Brain microvascular endothelial cell (primary cell): ENCODE measurements at regions not wholly inside any gene's neighbourhood (a gene's known extent, or its start where the extent isn't known, plus 50 kb on each side); places are given as distances from the start of the nearest gene placed in this dataset.

Source experiments
- DNase-seq: peaks from one replicate; pipeline ENCODE4 v3.0.0-alpha.2; 2020
- H3K27ac ChIP-seq: fragments of 250-450 bp; sonication (Bioruptor Pico); 2 replicates; pipeline ENCODE4 v1.5.1; 2020; ENCODE audit warnings: mild to moderate bottlenecking, moderate library complexity
- H3K27me3 ChIP-seq: fragments of 250-450 bp; sonication (Bioruptor Pico); replicated peaks from 2 replicates; pipeline ENCODE4 v1.5.1; 2020; ENCODE audit warnings: mild to moderate bottlenecking
- H3K36me3 ChIP-seq: fragments of 250-450 bp; sonication (Bioruptor Pico); replicated peaks from 2 replicates; pipeline ENCODE4 v1.5.1; 2020; ENCODE audit warnings: mild to moderate bottlenecking
- H3K4me3 ChIP-seq: 2 replicates; pipeline ENCODE4 v1.5.1; 2011; ENCODE audit warnings: low read depth, mild to moderate bottlenecking, control low read depth, low read length, moderate library complexity
- in situ Hi-C: cut with HindIII; loops from 2 replicates; pipeline ENCODE4 v1.10.0; 2017; ENCODE audit warnings: low sequenced_read_pairs, low pct_ligation_motif_present
- TF ChIP-seq, protein P1 (sequence below): IDR thresholded peaks from 2 replicates; pipeline ENCODE4 v1.5.1; 2011; ENCODE audit warnings: low read depth, mild to moderate bottlenecking, moderate library complexity, low read length, control low read depth, inconsistent platforms; ENCODE audit errors: missing control alignments

DNA sequence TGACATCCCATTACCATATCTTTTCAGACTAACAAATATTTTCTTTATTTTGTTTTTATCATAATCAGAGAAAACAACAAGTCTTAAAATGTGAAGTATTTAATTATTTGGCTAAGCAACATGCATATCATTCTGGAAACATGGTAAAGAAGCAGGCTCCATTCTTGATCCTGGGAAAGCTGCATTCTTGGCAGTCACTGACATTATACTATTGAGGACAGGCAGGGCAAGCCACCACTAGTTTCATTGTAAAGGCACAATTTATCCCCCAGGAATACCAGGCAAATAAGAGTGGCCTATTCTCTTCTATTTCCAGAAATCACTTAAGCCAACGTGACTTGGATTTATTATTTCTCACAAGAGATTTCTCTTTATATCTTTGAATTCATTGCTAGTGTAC is 153.8 kb upstream of the AKR1E2 start:
- Histone ChIP-seq H3K27me3 (no peaks in the 10 kb centered on the region), H3K27ac (peak overlapping the region; percentile 46), H3K4me3 (no peak overlapping the region), H3K36me3 (no peaks in the 10 kb centered on the region)
- TF ChIP-seq, protein P1, sequence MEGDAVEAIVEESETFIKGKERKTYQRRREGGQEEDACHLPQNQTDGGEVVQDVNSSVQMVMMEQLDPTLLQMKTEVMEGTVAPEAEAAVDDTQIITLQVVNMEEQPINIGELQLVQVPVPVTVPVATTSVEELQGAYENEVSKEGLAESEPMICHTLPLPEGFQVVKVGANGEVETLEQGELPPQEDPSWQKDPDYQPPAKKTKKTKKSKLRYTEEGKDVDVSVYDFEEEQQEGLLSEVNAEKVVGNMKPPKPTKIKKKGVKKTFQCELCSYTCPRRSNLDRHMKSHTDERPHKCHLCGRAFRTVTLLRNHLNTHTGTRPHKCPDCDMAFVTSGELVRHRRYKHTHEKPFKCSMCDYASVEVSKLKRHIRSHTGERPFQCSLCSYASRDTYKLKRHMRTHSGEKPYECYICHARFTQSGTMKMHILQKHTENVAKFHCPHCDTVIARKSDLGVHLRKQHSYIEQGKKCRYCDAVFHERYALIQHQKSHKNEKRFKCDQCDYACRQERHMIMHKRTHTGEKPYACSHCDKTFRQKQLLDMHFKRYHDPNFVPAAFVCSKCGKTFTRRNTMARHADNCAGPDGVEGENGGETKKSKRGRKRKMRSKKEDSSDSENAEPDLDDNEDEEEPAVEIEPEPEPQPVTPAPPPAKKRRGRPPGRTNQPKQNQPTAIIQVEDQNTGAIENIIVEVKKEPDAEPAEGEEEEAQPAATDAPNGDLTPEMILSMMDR: no peak
- in situ Hi-C loops: no loop called here
- no peak for DNase-seq

DNA sequence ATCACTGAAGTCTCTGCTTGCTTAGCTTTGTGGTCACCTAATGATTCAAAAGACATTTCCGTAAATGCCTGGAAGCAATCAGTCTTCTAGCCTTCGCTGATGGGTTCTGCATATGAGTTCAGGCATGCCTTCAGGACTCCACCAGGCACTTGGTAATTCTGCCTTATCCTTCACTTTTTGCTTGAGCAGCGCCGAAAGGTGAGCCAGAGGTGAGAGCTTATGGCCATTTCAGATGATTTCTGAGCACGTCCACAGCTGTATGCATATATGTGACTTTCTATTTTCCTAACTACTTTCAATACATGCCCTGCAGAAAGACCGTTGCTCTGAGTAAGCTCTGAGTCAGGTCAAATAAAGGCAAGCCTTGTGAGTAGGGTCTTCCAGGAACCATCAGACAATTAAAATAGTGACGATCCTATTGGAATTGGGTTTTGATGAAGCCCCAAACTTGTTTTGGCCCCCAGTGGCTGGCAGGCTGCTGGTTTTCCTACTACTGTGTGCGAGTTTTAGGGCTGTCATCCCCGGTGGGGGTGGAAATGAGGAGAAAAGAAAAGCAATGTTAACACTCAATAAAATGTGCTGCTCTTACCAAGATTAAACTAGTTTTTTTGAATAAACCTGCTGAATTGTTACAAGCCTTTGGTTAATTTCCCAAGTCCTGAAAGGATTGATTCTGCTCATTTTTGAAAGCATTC is 154.4 kb upstream of the AKR1E2 start:
- peak; percentile 33 for DNase-seq
- no peaks in the 10 kb centered on the region for H3K27me3 ChIP-seq
- peak overlapping the region; percentile 46 for H3K27ac ChIP-seq
- in situ Hi-C loops: no loop called here
- TF ChIP-seq, protein P1: no peak
- no peaks in the 10 kb centered on the region for H3K36me3 ChIP-seq
- peak overlapping the region; percentile 27 for H3K4me3 ChIP-seq

DNA sequence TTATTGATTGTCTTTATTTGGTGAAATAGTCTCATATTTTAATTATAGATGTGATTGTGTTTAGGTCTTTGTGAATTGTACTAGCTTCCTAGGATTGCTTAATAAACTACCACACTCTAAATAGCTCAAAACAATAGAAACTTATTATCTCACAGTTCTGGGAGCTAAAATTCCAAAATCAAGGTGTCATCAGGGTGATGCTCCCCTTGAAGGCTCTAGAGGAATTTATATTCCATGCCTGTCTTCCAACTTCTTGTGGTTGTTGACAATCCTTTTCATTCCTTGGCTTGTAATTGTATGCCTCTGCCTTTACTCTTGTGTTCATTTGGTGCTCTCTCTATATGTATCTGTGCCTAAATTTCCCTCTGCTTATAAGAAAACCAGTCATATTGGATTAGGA is 155.3 kb upstream of the AKR1E2 start:
- Histone ChIP-seq H3K27ac (peak overlapping the region; percentile 46), H3K4me3 (no peak overlapping the region), H3K36me3 (no peaks in the 10 kb centered on the region), H3K27me3 (no peaks in the 10 kb centered on the region)
- TF ChIP-seq, protein P1: no peak
- DNase-seq: peak; percentile 27
- in situ Hi-C loops: no loop called here

DNA sequence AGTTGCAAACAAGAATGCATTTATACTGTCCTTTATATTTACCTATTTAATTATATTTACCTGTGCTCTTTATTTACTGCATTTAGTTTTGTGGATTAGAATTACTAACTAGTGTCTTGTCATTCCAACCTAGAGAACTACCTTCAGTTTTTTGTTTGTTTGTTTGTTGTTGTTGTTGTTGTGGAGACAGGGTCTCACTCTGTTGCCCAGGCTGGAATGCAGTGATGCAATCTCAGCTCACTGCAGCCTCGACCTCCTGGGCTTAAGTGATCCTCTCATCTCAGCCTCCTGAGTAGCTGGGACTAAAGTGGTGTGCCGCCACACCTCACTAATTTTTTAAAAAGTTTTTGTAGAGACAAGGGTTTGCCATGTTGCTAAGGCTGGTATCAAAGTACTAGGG is 156.4 kb upstream of the AKR1E2 start:
- Histone ChIP-seq H3K27me3 (no peaks in the 10 kb centered on the region), H3K36me3 (no peaks in the 10 kb centered on the region), H3K4me3 (no peak overlapping the region), H3K27ac (no peak overlapping the region)
- in situ Hi-C loops: no loop called here
- no peak for DNase-seq
- TF ChIP-seq, protein P1: no peak

DNA sequence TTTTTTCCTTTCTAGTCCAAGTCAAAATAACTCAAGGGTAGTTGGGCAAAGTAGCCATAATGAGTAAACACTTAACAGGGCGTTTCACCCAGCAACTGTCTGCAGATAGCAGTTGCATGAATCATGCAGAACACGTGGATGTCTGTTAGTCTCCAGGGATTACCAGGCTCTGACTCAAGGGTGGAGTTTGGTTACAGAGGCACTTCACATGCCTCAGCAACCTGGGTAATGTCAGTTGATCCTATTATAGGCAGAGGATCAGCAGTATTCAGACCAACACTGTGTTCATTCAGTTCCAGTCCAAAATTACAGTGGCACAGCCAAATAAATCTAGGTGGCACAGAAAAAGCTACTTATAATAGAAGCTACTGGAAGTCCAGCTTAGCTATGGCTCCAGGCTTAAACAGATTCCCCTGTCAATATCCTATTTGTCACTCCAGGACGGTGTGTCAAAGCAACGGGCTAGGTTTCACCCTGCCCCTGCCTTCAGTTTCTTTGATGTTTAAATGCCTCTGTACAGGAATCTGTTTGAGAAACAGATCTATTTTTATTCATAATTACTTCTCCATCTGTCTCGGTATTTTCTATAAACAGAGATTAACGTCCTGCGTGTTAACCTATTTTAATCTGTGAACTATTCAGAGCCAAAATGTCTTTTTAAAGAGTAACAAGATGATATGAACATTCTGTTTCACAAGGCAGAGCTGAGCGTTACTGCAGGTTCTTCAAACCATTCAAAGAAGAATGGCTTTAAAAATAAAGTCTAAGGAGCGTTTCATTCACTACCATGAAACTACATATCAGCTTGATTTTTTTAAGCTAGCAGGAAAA is 162.6 kb upstream of the AKR1E2 start:
- Histone ChIP-seq H3K27ac (peak overlapping the region; percentile 97), H3K36me3 (no peaks in the 10 kb centered on the region), H3K27me3 (no peaks in the 10 kb centered on the region), H3K4me3 (no peak overlapping the region)
- DNase-seq: peak; percentile 98
- TF ChIP-seq, protein P1: no peak
- in situ Hi-C loops: no loop called here
